Fibroblast of lung (primary cell): ENCODE measurements at regions not wholly inside any gene's neighbourhood (a gene's known extent, or its start where the extent isn't known, plus 50 kb on each side); places are given as distances from the start of the nearest gene placed in this dataset.

ENCODE experiments used
- DNase-seq, 2 donors: peaks; one replicate each; pipeline versions ENCODE4 v3.0.0 to v3.0.0-alpha.2; 2010; ENCODE audit warnings: low read depth in 2 of 2
- H2AFZ ChIP-seq: 2 replicates; pipeline ENCODE4 v1.5.1; 2012; ENCODE audit warnings: low read length, control low read depth, inconsistent platforms
- H3K27ac ChIP-seq: 2 replicates; pipeline ENCODE4 v1.5.1; 2011; ENCODE audit warnings: low read length, control low read depth; ENCODE audit not compliant: insufficient read depth
- H3K27me3 ChIP-seq: 2 replicates; pipeline ENCODE4 v1.5.1; 2011; ENCODE audit warnings: mild to moderate bottlenecking, low read length; ENCODE audit not compliant: control insufficient read depth, insufficient read depth
- H3K36me3 ChIP-seq: 2 replicates; pipeline ENCODE4 v1.5.1; 2011; ENCODE audit warnings: low read length; ENCODE audit not compliant: control insufficient read depth, insufficient read depth
- H3K4me1 ChIP-seq: 2 replicates; pipeline ENCODE4 v1.5.1; 2011; ENCODE audit warnings: low read length; ENCODE audit not compliant: control insufficient read depth, insufficient read depth; ENCODE audit errors: extremely low read depth
- H3K4me2 ChIP-seq: 2 replicates; pipeline ENCODE4 v1.5.1; 2011; ENCODE audit warnings: low read length, control low read depth; ENCODE audit not compliant: insufficient read depth; ENCODE audit errors: extremely low read depth
- H3K4me3 ChIP-seq, 4 experiments: fragments of 200-600 bp in 1 of 4; sonication (generic) in 1 of 4; replicated peaks in 1 of 4; 2 replicates each; pipeline ENCODE4 v1.5.1; 2011 to 2016; ENCODE audit warnings: low read length in 4 of 4, low read depth in 3 of 4, mild to moderate bottlenecking in 3 of 4, control low read depth in 2 of 4, inconsistent platforms in 1 of 4, mixed read lengths in 1 of 4; ENCODE audit not compliant: insufficient read depth in 1 of 4; ENCODE audit errors: control extremely low read depth in 1 of 4
- H3K79me2 ChIP-seq: 2 replicates; pipeline ENCODE4 v1.5.1; 2012; ENCODE audit warnings: mild to moderate bottlenecking, low read length, inconsistent platforms; ENCODE audit not compliant: control insufficient read depth, insufficient read depth
- H3K9ac ChIP-seq: 2 replicates; pipeline ENCODE4 v1.5.1; 2011; ENCODE audit warnings: mild to moderate bottlenecking, low read length, control low read depth; ENCODE audit not compliant: insufficient read depth
- H3K9me3 ChIP-seq: 2 replicates; pipeline ENCODE4 v1.5.1; 2012; ENCODE audit warnings: low read depth, low read length; ENCODE audit not compliant: control insufficient read depth, insufficient read depth
- H4K20me1 ChIP-seq: 2 replicates; pipeline ENCODE4 v1.5.1; 2011; ENCODE audit warnings: low read length; ENCODE audit not compliant: control insufficient read depth, insufficient read depth; ENCODE audit errors: extremely low read depth
- EZH2 ChIP-seq: IDR thresholded peaks from 2 replicates; pipeline ENCODE4 v1.5.1; 2012; ENCODE audit warnings: low read length, control low read depth, mild to moderate bottlenecking; ENCODE audit errors: missing control alignments
- TF ChIP-seq, protein P1 (sequence below), 2 donors: IDR thresholded peaks in 1 of 2; conservative IDR thresholded peaks in 1 of 2; 1 replicate in 1 of 2; 2 replicates in 1 of 2; pipeline ENCODE4 v1.5.1; 2011 to 2012; ENCODE audit warnings: low read length in 2 of 2, control low read depth in 1 of 2, inconsistent platforms in 1 of 2, low read depth in 1 of 2, mild to moderate bottlenecking in 1 of 2

DNA sequence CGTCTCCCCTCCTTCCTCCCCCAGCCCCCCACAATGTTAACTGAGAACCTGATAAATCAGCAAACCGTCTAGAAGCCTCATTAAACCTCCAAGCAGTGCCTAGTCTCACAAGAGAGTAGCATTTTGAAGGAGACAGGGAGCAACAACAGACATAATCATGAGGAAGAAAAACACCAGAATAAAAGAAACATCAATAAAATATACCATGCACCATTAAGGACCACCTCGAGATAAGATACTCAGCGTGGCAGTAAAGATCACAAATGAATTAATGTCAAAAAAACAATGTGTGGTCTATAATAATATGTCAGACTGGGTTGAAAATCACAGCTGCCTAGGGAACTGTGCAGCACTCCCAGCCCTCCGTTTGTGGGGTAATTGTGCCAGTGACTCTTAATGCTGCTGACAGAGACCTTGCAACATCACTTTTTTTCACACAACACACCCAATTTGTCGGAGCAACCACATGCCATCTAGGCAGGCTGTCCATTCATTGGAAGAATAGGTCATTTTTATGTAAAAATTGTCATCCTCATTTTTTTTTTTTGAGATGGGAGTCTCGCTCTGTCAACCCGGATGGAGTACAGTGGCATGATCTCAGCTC is 450.8 kb upstream of the WWC1 start:
- H3K4me2 ChIP-seq, result no peak overlapping the region
- DNase-seq, result no peak
- TF ChIP-seq, protein P1, sequence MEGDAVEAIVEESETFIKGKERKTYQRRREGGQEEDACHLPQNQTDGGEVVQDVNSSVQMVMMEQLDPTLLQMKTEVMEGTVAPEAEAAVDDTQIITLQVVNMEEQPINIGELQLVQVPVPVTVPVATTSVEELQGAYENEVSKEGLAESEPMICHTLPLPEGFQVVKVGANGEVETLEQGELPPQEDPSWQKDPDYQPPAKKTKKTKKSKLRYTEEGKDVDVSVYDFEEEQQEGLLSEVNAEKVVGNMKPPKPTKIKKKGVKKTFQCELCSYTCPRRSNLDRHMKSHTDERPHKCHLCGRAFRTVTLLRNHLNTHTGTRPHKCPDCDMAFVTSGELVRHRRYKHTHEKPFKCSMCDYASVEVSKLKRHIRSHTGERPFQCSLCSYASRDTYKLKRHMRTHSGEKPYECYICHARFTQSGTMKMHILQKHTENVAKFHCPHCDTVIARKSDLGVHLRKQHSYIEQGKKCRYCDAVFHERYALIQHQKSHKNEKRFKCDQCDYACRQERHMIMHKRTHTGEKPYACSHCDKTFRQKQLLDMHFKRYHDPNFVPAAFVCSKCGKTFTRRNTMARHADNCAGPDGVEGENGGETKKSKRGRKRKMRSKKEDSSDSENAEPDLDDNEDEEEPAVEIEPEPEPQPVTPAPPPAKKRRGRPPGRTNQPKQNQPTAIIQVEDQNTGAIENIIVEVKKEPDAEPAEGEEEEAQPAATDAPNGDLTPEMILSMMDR (conservative IDR thresholded peaks at IDR 0.05 in 1 of 2, IDR thresholded peaks at IDR 0.05 in 1 of 2; ENCODE audit: low read depth in 1 of 2, low read length in 2 of 2), result no peak
- no peak for TF ChIP-seq EZH2

DNA sequence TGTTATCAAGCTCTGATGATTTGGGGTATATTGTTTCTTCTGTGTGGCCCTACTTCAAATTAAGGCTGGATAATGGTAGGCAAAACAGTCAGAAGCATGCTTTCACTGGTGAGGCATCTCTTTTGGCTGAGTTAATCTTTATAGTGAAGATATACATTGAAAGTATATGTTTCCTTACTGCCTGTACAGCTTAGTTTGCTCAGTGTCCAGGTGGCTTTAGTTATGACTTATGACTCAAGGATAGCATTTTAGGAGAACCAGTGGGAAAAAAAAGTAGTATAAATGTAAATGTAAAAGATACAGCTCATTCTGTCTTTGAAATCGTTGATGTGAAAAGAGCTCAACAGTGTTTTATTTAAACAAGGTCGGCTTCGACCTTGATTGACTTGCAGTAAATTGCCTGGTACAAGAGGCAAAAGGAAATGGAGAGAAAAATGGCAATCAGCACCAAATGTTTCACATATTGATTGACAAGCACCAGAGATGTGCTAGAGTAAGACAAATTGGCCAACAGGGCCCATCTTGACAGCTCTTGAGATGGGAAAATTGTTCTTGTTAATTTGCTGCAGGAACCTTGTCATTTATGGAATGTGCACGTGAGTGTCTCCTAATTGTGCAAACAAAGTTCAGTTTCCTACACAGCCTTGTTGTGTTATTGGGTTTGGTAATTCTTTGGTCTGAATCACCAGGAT is 447.4 kb upstream of the WWC1 start:
- no peak overlapping the region for H3K9ac ChIP-seq
- no peaks in the 10 kb centered on the region for H3K79me2 ChIP-seq
- no peak overlapping the region for H3K27ac ChIP-seq
- TF ChIP-seq, protein P1 (conservative IDR thresholded peaks at IDR 0.05 in 1 of 2, IDR thresholded peaks at IDR 0.05 in 1 of 2; ENCODE audit: low read depth in 1 of 2, low read length in 2 of 2), result no peak
- no peak for TF ChIP-seq EZH2
- H3K4me2 ChIP-seq, result no peak overlapping the region
- no peak overlapping the region for H2AFZ ChIP-seq
- H3K36me3 ChIP-seq, result no peaks in the 10 kb centered on the region
- no peaks in the 10 kb centered on the region for H3K27me3 ChIP-seq
- H3K9me3 ChIP-seq, result no peaks in the 10 kb centered on the region
- no peaks in the 10 kb centered on the region for H4K20me1 ChIP-seq
- no peak overlapping the region for H3K4me3 ChIP-seq
- no peak for DNase-seq
- no peaks in the 10 kb centered on the region for H3K4me1 ChIP-seq

More for the DNA sequence above, 450.8 kb upstream of the WWC1 start:
- Histone ChIP-seq H3K4me3 (no peak overlapping the region), H3K27me3 (no peaks in the 10 kb centered on the region), H4K20me1 (no peaks in the 10 kb centered on the region), H3K4me1 (no peaks in the 10 kb centered on the region), H3K79me2 (no peaks in the 10 kb centered on the region), H3K36me3 (no peaks in the 10 kb centered on the region), H3K27ac (no peak overlapping the region), H2AFZ (no peak overlapping the region), H3K9me3 (no peaks in the 10 kb centered on the region), H3K9ac (no peak overlapping the region)

DNA sequence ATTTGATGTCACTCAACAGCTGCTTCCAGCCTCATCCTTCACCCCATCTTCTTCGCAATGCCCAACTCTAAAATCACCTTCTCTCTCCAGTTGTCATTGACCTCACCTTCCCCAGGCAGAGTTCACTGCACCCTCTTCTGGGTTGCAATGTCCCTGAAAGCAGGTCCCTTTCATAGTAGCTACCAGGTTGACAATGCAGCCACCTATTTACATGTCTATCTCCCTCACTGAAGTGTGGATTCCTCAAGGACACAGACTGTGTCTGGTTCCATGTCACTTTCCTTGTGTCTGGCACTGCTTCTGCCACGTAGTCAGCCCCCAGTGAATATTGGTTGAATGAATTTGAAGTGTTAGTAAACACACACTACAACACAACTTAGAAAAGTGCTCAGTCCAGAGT is 445.5 kb upstream of the WWC1 start:
- Histone ChIP-seq H3K27ac (no peak overlapping the region), H3K27me3 (no peaks in the 10 kb centered on the region), H3K9ac (no peak overlapping the region), H3K36me3 (no peaks in the 10 kb centered on the region), H3K4me1 (no peaks in the 10 kb centered on the region), H4K20me1 (no peaks in the 10 kb centered on the region), H2AFZ (no peak overlapping the region), H3K9me3 (no peaks in the 10 kb centered on the region), H3K4me2 (no peak overlapping the region), H3K4me3 (no peak overlapping the region), H3K79me2 (no peaks in the 10 kb centered on the region)
- DNase-seq, result no peak
- TF ChIP-seq, protein P1 (conservative IDR thresholded peaks at IDR 0.05 in 1 of 2, IDR thresholded peaks at IDR 0.05 in 1 of 2; ENCODE audit: low read depth in 1 of 2, low read length in 2 of 2), result no peak
- TF ChIP-seq EZH2, result no peak
